WTC11 (cell line): ENCODE measurements at regions not wholly inside any gene's neighbourhood (a gene's known extent, or its start where the extent isn't known, plus 50 kb on each side); places are given as distances from the start of the nearest gene placed in this dataset.

Experiments
- ATAC-seq: fragments of 200-7000 bp; cut with Tn5 transposase; 2 replicates; pipeline ENCODE4 v1.10.0; 2021; ENCODE audit warnings: mild to moderate bottlenecking, moderate library complexity
- CTCF ChIA-PET: fragments of 300-600 bp; sonication (Branson Sonifier 250); formaldehyde crosslinking; loops from one replicate; lab custom pipeline; 2021; ENCODE audit warnings: antibody characterized with exemption; lab: Charles Lee
- POLR2A ChIA-PET: fragments of 350-600 bp; sonication (Branson Sonifier 250); formaldehyde crosslinking; loops from one replicate; lab custom pipeline; 2021; ENCODE audit warnings: antibody characterized with exemption; lab: Charles Lee
- DNase-seq: peaks from one replicate; pipeline ENCODE4 v3.0.0; 2021; ENCODE audit warnings: low spot score
- H3K27ac Mint-ChIP-seq: 2 replicates; pipeline ENCODE4 v1.8.0; 2021; ENCODE audit warnings: mixed read lengths
- H3K27me3 Mint-ChIP-seq: 2 replicates; pipeline ENCODE4 v1.8.0; 2021; ENCODE audit warnings: low read depth, mild to moderate bottlenecking, moderate library complexity, mixed read lengths
- H3K36me3 Mint-ChIP-seq: 2 replicates; pipeline ENCODE4 v1.8.0; 2021; ENCODE audit warnings: mixed read lengths
- H3K4me1 Mint-ChIP-seq: 2 replicates; pipeline ENCODE4 v1.8.0; 2022; ENCODE audit warnings: mixed read lengths
- H3K4me3 Mint-ChIP-seq: 2 replicates; pipeline ENCODE4 v1.8.0; 2021; ENCODE audit warnings: mild to moderate bottlenecking, moderate library complexity, mixed read lengths
- H3K9me3 Mint-ChIP-seq: 2 replicates; pipeline ENCODE4 v1.8.0; 2021; ENCODE audit warnings: mixed read lengths
- ATF1 ChIP-seq: sonication (generic); formaldehyde crosslinking; IDR thresholded peaks from 2 replicates; pipeline ENCODE4 v1.8.1; 2023; ENCODE audit warnings: mild to moderate bottlenecking, moderate library complexity, missing genetic modification reagents
- CDX4 ChIP-seq: fragments of 250-450 bp; sonication (Bioruptor Pico); IDR thresholded peaks from 2 replicates; pipeline ENCODE4 v1.9.0; 2021; ENCODE audit warnings: moderate library complexity, mild to moderate bottlenecking, inconsistent platforms, borderline replicate concordance
- CREM ChIP-seq: sonication (generic); formaldehyde crosslinking; IDR thresholded peaks from 2 replicates; pipeline ENCODE4 v1.8.1; 2022; ENCODE audit warnings: mild to moderate bottlenecking, missing genetic modification reagents, moderate library complexity
- EMX1 ChIP-seq: fragments of 250-450 bp; sonication (Bioruptor Pico); IDR thresholded peaks from 2 replicates; pipeline ENCODE4 v1.8.0; 2021; ENCODE audit warnings: mild to moderate bottlenecking
- GRHL2 ChIP-seq: fragments of 250-450 bp; sonication (Bioruptor Pico); IDR thresholded peaks from 2 replicates; pipeline ENCODE4 v1.8.0; 2022; ENCODE audit warnings: mild to moderate bottlenecking, moderate library complexity; ENCODE audit not compliant: insufficient replicate concordance, severe bottlenecking
- GTF2I ChIP-seq: fragments of 250-450 bp; sonication (Bioruptor Pico); conservative IDR thresholded peaks from 2 replicates; pipeline ENCODE4 v1.4.0; 2021; ENCODE audit warnings: mild to moderate bottlenecking
- KAT7 ChIP-seq: sonication (generic); formaldehyde crosslinking; IDR thresholded peaks from 2 replicates; pipeline ENCODE4 v1.8.1; 2023; ENCODE audit warnings: missing genetic modification reagents, mild to moderate bottlenecking, borderline replicate concordance
- NFYB ChIP-seq: sonication (generic); formaldehyde crosslinking; conservative IDR thresholded peaks from 2 replicates; pipeline ENCODE4 v1.8.0; 2022; ENCODE audit warnings: low read depth, missing genetic modification reagents
- NR2C2 ChIP-seq: sonication (generic); formaldehyde crosslinking; IDR thresholded peaks from 2 replicates; pipeline ENCODE4 v1.8.0; 2022; ENCODE audit warnings: mild to moderate bottlenecking, missing genetic modification reagents
- NR3C1 ChIP-seq: sonication (generic); formaldehyde crosslinking; conservative IDR thresholded peaks from 2 replicates; pipeline ENCODE4 v1.8.1; 2023; ENCODE audit warnings: low read depth, mild to moderate bottlenecking, missing genetic modification reagents
- RORB ChIP-seq: fragments of 250-450 bp; sonication (Bioruptor Pico); IDR thresholded peaks from 2 replicates; pipeline ENCODE4 v1.9.0; 2021; ENCODE audit warnings: mild to moderate bottlenecking
- SMAD4 ChIP-seq: sonication (generic); formaldehyde crosslinking; IDR thresholded peaks from 2 replicates; pipeline ENCODE4 v1.8.0; 2022; ENCODE audit warnings: mild to moderate bottlenecking, missing genetic modification reagents
- SP1 ChIP-seq: sonication (generic); formaldehyde crosslinking; conservative IDR thresholded peaks from 2 replicates; pipeline ENCODE4 v1.8.1; 2022; ENCODE audit warnings: missing genetic modification reagents
- STAT6 ChIP-seq: sonication (generic); formaldehyde crosslinking; conservative IDR thresholded peaks from 2 replicates; pipeline ENCODE4 v1.8.1; 2023; ENCODE audit warnings: mild to moderate bottlenecking, low read depth, missing genetic modification reagents, moderate library complexity
- TCF7 ChIP-seq: sonication (generic); formaldehyde crosslinking; IDR thresholded peaks from 2 replicates; pipeline ENCODE4 v1.8.0; 2022; ENCODE audit warnings: mild to moderate bottlenecking, low read depth, missing genetic modification reagents, moderate library complexity
- TEAD1 ChIP-seq: sonication (generic); formaldehyde crosslinking; IDR thresholded peaks from 2 replicates; pipeline ENCODE4 v1.8.0; 2022; ENCODE audit warnings: mild to moderate bottlenecking, missing genetic modification reagents
- TP53 ChIP-seq: sonication (generic); formaldehyde crosslinking; IDR thresholded peaks from 2 replicates; pipeline ENCODE4 v1.8.1; 2023; ENCODE audit warnings: mild to moderate bottlenecking, missing genetic modification reagents
- ZBTB43 ChIP-seq: sonication (generic); formaldehyde crosslinking; IDR thresholded peaks from 2 replicates; pipeline ENCODE4 v1.8.1; 2023; ENCODE audit warnings: mild to moderate bottlenecking, missing genetic modification reagents
- ZNF121 ChIP-seq: sonication (generic); formaldehyde crosslinking; IDR thresholded peaks from 2 replicates; pipeline ENCODE4 v1.8.0; 2023; ENCODE audit warnings: missing genetic modification reagents
- ZNF263 ChIP-seq: sonication (generic); formaldehyde crosslinking; IDR thresholded peaks from 2 replicates; pipeline ENCODE4 v1.8.1; 2022; ENCODE audit warnings: low read depth, mild to moderate bottlenecking, moderate library complexity, missing genetic modification reagents
- ZNF281 ChIP-seq: sonication (generic); formaldehyde crosslinking; IDR thresholded peaks from 2 replicates; pipeline ENCODE4 v1.8.0; 2023; ENCODE audit warnings: mild to moderate bottlenecking, missing genetic modification reagents
- ZNF317 ChIP-seq: sonication (generic); formaldehyde crosslinking; IDR thresholded peaks from 2 replicates; pipeline ENCODE4 v1.8.1; 2023; ENCODE audit warnings: low read depth, mild to moderate bottlenecking, moderate library complexity, missing genetic modification reagents, borderline replicate concordance
- ZNF425 ChIP-seq: fragments of 250-450 bp; sonication (Bioruptor Pico); conservative IDR thresholded peaks from 2 replicates; pipeline ENCODE4 v1.9.0; 2021; ENCODE audit warnings: mild to moderate bottlenecking
- ZNF671 ChIP-seq: fragments of 250-450 bp; sonication (Bioruptor Pico); IDR thresholded peaks from 2 replicates; pipeline ENCODE4 v1.8.0; 2021; ENCODE audit warnings: mild to moderate bottlenecking

- DNase-seq (no peak), ATAC-seq (no peak)
- TF ChIP-seq ZBTB43 (CRISPR knock-in tag) (no peak), CDX4 (no peak), SP1 (CRISPR knock-in tag) (no peak), ZNF281 (CRISPR knock-in tag) (no peak), ZNF425 (CRISPR knock-in tag) (no peak), ZNF671 (CRISPR knock-in tag) (no peak), ZNF317 (CRISPR knock-in tag) (no peak), NFYB (CRISPR knock-in tag) (no peak), CREM (no peak), STAT6 (CRISPR knock-in tag) (no peak), GRHL2 (CRISPR knock-in tag) (no peak), NR2C2 (CRISPR knock-in tag) (no peak), NR3C1 (CRISPR knock-in tag) (no peak), GTF2I (CRISPR knock-in tag) (no peak), TP53 (CRISPR knock-in tag) (no peak)
- Mint-ChIP-seq H3K27me3 (no peaks in the 10 kb centered on the region), H3K4me1 (peaks cover 47% of the 10 kb centered on the region), H3K27ac (no peak overlapping the region), H3K4me3 (no peak overlapping the region), H3K9me3 (no peaks in the 10 kb centered on the region), H3K36me3 (no peaks in the 10 kb centered on the region)
- ChIA-PET POLR2A (no interaction called here), CTCF (no interaction called here)
These were observed 303.8 kb upstream of the SPAG17 start for GRCh38 chr1:118488787-118489186.

GRCh38 chr1:118487932-118488331 lies 302.9 kb upstream of the SPAG17 start:
- Mint-ChIP-seq H3K9me3 (peaks cover under 1% of the 10 kb centered on the region), H3K27me3 (no peaks in the 10 kb centered on the region), H3K4me3 (no peak overlapping the region), H3K27ac (no peak overlapping the region; the same call in 1 of the 2 replicates), H3K4me1 (peaks cover 56% of the 10 kb centered on the region), H3K36me3 (peaks cover 2% of the 10 kb centered on the region)
- ChIA-PET POLR2A (no interaction called here), CTCF (no interaction called here)
- ATAC-seq, result no peak
- no peak for TF ChIP-seq SMAD4
- TF ChIP-seq ZNF317 (CRISPR knock-in tag), result no peak
- no peak for TF ChIP-seq EMX1
- no peak for TF ChIP-seq KAT7 (CRISPR knock-in tag)
- TF ChIP-seq ATF1 (CRISPR knock-in tag), result no peak
- no peak for TF ChIP-seq TCF7 (CRISPR knock-in tag)
- no peak for TF ChIP-seq ZNF263
- no peak for TF ChIP-seq ZNF121 (CRISPR knock-in tag)
- TF ChIP-seq TEAD1 (CRISPR knock-in tag), result no peak
- no peak for TF ChIP-seq ZNF425 (CRISPR knock-in tag)
- no peak for TF ChIP-seq RORB
- no peak for DNase-seq
